Osteocyte (in vitro differentiated cells): ENCODE measurements at regions not wholly inside any gene's neighbourhood (a gene's known extent, or its start where the extent isn't known, plus 50 kb on each side); places are given as distances from the start of the nearest gene placed in this dataset.

Experiments
- DNase-seq: peaks from one replicate; pipeline ENCODE4 v3.0.0; 2021; ENCODE audit warnings: mixed read lengths; ENCODE audit not compliant: unreplicated experiment; ENCODE audit errors: extremely low spot score
- H3K27ac Mint-ChIP-seq: one replicate; pipeline ENCODE4 v1.8.0; 2021; ENCODE audit warnings: mild to moderate bottlenecking, mixed read lengths; ENCODE audit not compliant: unreplicated experiment
- H3K27me3 Mint-ChIP-seq: one replicate; pipeline ENCODE4 v1.8.0; 2021; ENCODE audit warnings: mixed read lengths; ENCODE audit not compliant: unreplicated experiment
- H3K36me3 Mint-ChIP-seq: one replicate; pipeline ENCODE4 v1.8.0; 2021; ENCODE audit warnings: mixed read lengths; ENCODE audit not compliant: unreplicated experiment
- H3K4me1 Mint-ChIP-seq: one replicate; pipeline ENCODE4 v1.8.0; 2021; ENCODE audit warnings: mixed read lengths; ENCODE audit not compliant: unreplicated experiment
- H3K4me3 Mint-ChIP-seq: one replicate; pipeline ENCODE4 v1.8.0; 2021; ENCODE audit warnings: mild to moderate bottlenecking, moderate library complexity, mixed read lengths; ENCODE audit not compliant: unreplicated experiment
- H3K9me3 Mint-ChIP-seq: one replicate; pipeline ENCODE4 v1.8.0; 2021; ENCODE audit warnings: mixed read lengths; ENCODE audit not compliant: unreplicated experiment
- CTCF ChIP-seq: fragments of 200-600 bp; sonication (generic); IDR thresholded peaks from 2 replicates; pipeline ENCODE4 v1.5.0; 2021; ENCODE audit warnings: antibody characterized with exemption, mild to moderate bottlenecking, moderate library complexity

- Mint-ChIP-seq H3K4me1 (peaks cover 22% of the 10 kb centered on the region), H3K27ac (peak overlapping the region; percentile 61), H3K27me3 (peaks cover 7% of the 10 kb centered on the region), H3K36me3 (no peaks in the 10 kb centered on the region), H3K9me3 (no peaks in the 10 kb centered on the region), H3K4me3 (no peak overlapping the region)
- no peak for DNase-seq
- TF ChIP-seq CTCF: no peak
Observed at GRCh38 chr20:57991211-57991881, 237.1 kb downstream of the ANKRD60 start.

- peaks cover 7% of the 10 kb centered on the region for H3K27me3 Mint-ChIP-seq
- H3K36me3 Mint-ChIP-seq: no peaks in the 10 kb centered on the region
- no peak overlapping the region for H3K4me3 Mint-ChIP-seq
- H3K27ac Mint-ChIP-seq: no peak overlapping the region
- TF ChIP-seq CTCF: no peak
- peaks cover 22% of the 10 kb centered on the region for H3K4me1 Mint-ChIP-seq
- no peak for DNase-seq
- H3K9me3 Mint-ChIP-seq: no peaks in the 10 kb centered on the region
Observed at GRCh38 chr20:57990396-57990987, 238.0 kb downstream of the ANKRD60 start.

GRCh38 chr20:57988828-57989227, 239.6 kb downstream of the ANKRD60 start:
- no peak for TF ChIP-seq CTCF
- DNase-seq: no peak
- Mint-ChIP-seq H3K27ac (no peak overlapping the region), H3K36me3 (no peaks in the 10 kb centered on the region), H3K27me3 (peaks cover 9% of the 10 kb centered on the region), H3K4me3 (no peak overlapping the region), H3K9me3 (no peaks in the 10 kb centered on the region), H3K4me1 (peaks cover 22% of the 10 kb centered on the region)

GRCh38 chr20:57988422-57988821, 240.0 kb downstream of the ANKRD60 start:
- no peak for DNase-seq
- Mint-ChIP-seq H3K4me3 (no peak overlapping the region), H3K9me3 (no peaks in the 10 kb centered on the region), H3K36me3 (no peaks in the 10 kb centered on the region), H3K27ac (no peak overlapping the region), H3K27me3 (peaks cover 9% of the 10 kb centered on the region), H3K4me1 (peaks cover 22% of the 10 kb centered on the region)
- no peak for TF ChIP-seq CTCF

- Mint-ChIP-seq H3K27ac (no peak overlapping the region), H3K36me3 (no peaks in the 10 kb centered on the region), H3K9me3 (no peaks in the 10 kb centered on the region), H3K4me3 (no peak overlapping the region), H3K27me3 (peaks cover 9% of the 10 kb centered on the region), H3K4me1 (peaks cover 22% of the 10 kb centered on the region)
- TF ChIP-seq CTCF: no peak
- DNase-seq: no peak
Observed at GRCh38 chr20:57987659-57988058, 240.8 kb downstream of the ANKRD60 start.
